ENCODE measurements at regions not wholly inside any gene's neighbourhood (a gene's known extent, or its start where the extent isn't known, plus 50 kb on each side); places are given as distances from the start of the nearest gene placed in this dataset.

- Histone ChIP-seq H3K4me3 (ENCODE audit: insufficient read depth, low read depth, low read length) (peak overlapping the region; percentile 45), H3K36me3 (replicated peaks; ENCODE audit: control insufficient read depth, insufficient read depth, low read length) (no peaks in the 10 kb centered on the region), H3K27me3 (ENCODE audit: control insufficient read depth, insufficient read depth, low read length) (no peaks in the 10 kb centered on the region)
- peak; percentile 97 for DNase-seq
These were observed 94.7 kb upstream of the ZMIZ1 start for GRCh38 chr10:78973901-78974616.

- no peaks in the 10 kb centered on the region for H3K36me3 ChIP-seq (replicated peaks; ENCODE audit: control insufficient read depth, insufficient read depth, low read length)
- no peaks in the 10 kb centered on the region for H3K27me3 ChIP-seq (ENCODE audit: control insufficient read depth, insufficient read depth, low read length)
- peak; percentile 86 for DNase-seq
- peak overlapping the region; percentile 45 for H3K4me3 ChIP-seq (ENCODE audit: insufficient read depth, low read depth, low read length)
These were observed 94.0 kb upstream of the ZMIZ1 start for GRCh38 chr10:78974617-78975317.

GRCh38 chr10:78975926-78976325 lies 92.8 kb upstream of the ZMIZ1 start:
- no peak for DNase-seq
- no peak overlapping the region for H3K4me3 ChIP-seq (ENCODE audit: insufficient read depth, low read depth, low read length)
- H3K27me3 ChIP-seq (ENCODE audit: control insufficient read depth, insufficient read depth, low read length): no peaks in the 10 kb centered on the region; the same call in 1 of the 2 replicates
- H3K36me3 ChIP-seq (replicated peaks; ENCODE audit: control insufficient read depth, insufficient read depth, low read length): no peaks in the 10 kb centered on the region

- DNase-seq: no peak
- H3K36me3 ChIP-seq (replicated peaks; ENCODE audit: control insufficient read depth, insufficient read depth, low read length): no peaks in the 10 kb centered on the region
- no peak overlapping the region for H3K4me3 ChIP-seq (ENCODE audit: insufficient read depth, low read depth, low read length)
- no peaks in the 10 kb centered on the region; the same call in 1 of the 2 replicates for H3K27me3 ChIP-seq (ENCODE audit: control insufficient read depth, insufficient read depth, low read length)
These were observed 91.7 kb upstream of the ZMIZ1 start for GRCh38 chr10:78976825-78977755.

GRCh38 chr10:78979938-78980337 lies 88.8 kb upstream of the ZMIZ1 start:
- no peak for DNase-seq
- Histone ChIP-seq H3K36me3 (replicated peaks; ENCODE audit: control insufficient read depth, insufficient read depth, low read length) (no peaks in the 10 kb centered on the region), H3K4me3 (ENCODE audit: insufficient read depth, low read depth, low read length) (no peak overlapping the region), H3K27me3 (ENCODE audit: control insufficient read depth, insufficient read depth, low read length) (no peaks in the 10 kb centered on the region; the same call in 1 of the 2 replicates)

- no peaks in the 10 kb centered on the region for H3K36me3 ChIP-seq (replicated peaks; ENCODE audit: control insufficient read depth, insufficient read depth, low read length)
- H3K4me3 ChIP-seq (ENCODE audit: insufficient read depth, low read depth, low read length): no peak overlapping the region
- DNase-seq: no peak
- no peaks in the 10 kb centered on the region; the same call in 1 of the 2 replicates for H3K27me3 ChIP-seq (ENCODE audit: control insufficient read depth, insufficient read depth, low read length)
These were observed 88.4 kb upstream of the ZMIZ1 start for GRCh38 chr10:78980354-78980753.

GRCh38 chr10:78980815-78981214 lies 88.0 kb upstream of the ZMIZ1 start:
- Histone ChIP-seq H3K36me3 (replicated peaks; ENCODE audit: control insufficient read depth, insufficient read depth, low read length) (no peaks in the 10 kb centered on the region), H3K4me3 (ENCODE audit: insufficient read depth, low read depth, low read length) (no peak overlapping the region), H3K27me3 (ENCODE audit: control insufficient read depth, insufficient read depth, low read length) (no peaks in the 10 kb centered on the region; the same call in 1 of the 2 replicates)
- DNase-seq: no peak

GRCh38 chr10:78981257-78981969 lies 87.4 kb upstream of the ZMIZ1 start:
- no peaks in the 10 kb centered on the region; the same call in 1 of the 2 replicates for H3K27me3 ChIP-seq (ENCODE audit: control insufficient read depth, insufficient read depth, low read length)
- H3K4me3 ChIP-seq (ENCODE audit: insufficient read depth, low read depth, low read length): no peak overlapping the region
- H3K36me3 ChIP-seq (replicated peaks; ENCODE audit: control insufficient read depth, insufficient read depth, low read length): no peaks in the 10 kb centered on the region
- no peak for DNase-seq

- H3K4me3 ChIP-seq (ENCODE audit: insufficient read depth, low read depth, low read length): no peak overlapping the region
- H3K36me3 ChIP-seq (replicated peaks; ENCODE audit: control insufficient read depth, insufficient read depth, low read length): no peaks in the 10 kb centered on the region
- DNase-seq: peak; percentile 66
- no peaks in the 10 kb centered on the region; the same call in 1 of the 2 replicates for H3K27me3 ChIP-seq (ENCODE audit: control insufficient read depth, insufficient read depth, low read length)
These were observed 86.8 kb upstream of the ZMIZ1 start for GRCh38 chr10:78981970-78982281.

- no peaks in the 10 kb centered on the region; the same call in 1 of the 2 replicates for H3K27me3 ChIP-seq (ENCODE audit: control insufficient read depth, insufficient read depth, low read length)
- no peak for DNase-seq
These were observed 86.0 kb upstream of the ZMIZ1 start for GRCh38 chr10:78982726-78983125.

GRCh38 chr10:78983608-78984007 lies 85.2 kb upstream of the ZMIZ1 start:
- H3K36me3 ChIP-seq (replicated peaks; ENCODE audit: control insufficient read depth, insufficient read depth, low read length): no peaks in the 10 kb centered on the region
- no peak for DNase-seq
- H3K4me3 ChIP-seq (ENCODE audit: insufficient read depth, low read depth, low read length): no peak overlapping the region

More at GRCh38 chr10:78982726-78983125, 86.0 kb upstream of the ZMIZ1 start:
- no peaks in the 10 kb centered on the region for H3K36me3 ChIP-seq (replicated peaks; ENCODE audit: control insufficient read depth, insufficient read depth, low read length)
- H3K4me3 ChIP-seq (ENCODE audit: insufficient read depth, low read depth, low read length): no peak overlapping the region

GRCh38 chr10:78985973-78986818 lies 82.6 kb upstream of the ZMIZ1 start:
- Histone ChIP-seq H3K4me3 (ENCODE audit: insufficient read depth, low read depth, low read length) (no peak overlapping the region), H3K27me3 (ENCODE audit: control insufficient read depth, insufficient read depth, low read length) (no peaks in the 10 kb centered on the region), H3K36me3 (replicated peaks; ENCODE audit: control insufficient read depth, insufficient read depth, low read length) (no peaks in the 10 kb centered on the region)
- no peak for DNase-seq

More at GRCh38 chr10:78983608-78984007, 85.2 kb upstream of the ZMIZ1 start:
- no peaks in the 10 kb centered on the region; the same call in 1 of the 2 replicates for H3K27me3 ChIP-seq (ENCODE audit: control insufficient read depth, insufficient read depth, low read length)

GRCh38 chr10:78991187-78991586 lies 77.6 kb upstream of the ZMIZ1 start:
- Histone ChIP-seq H3K36me3 (replicated peaks; ENCODE audit: control insufficient read depth, insufficient read depth, low read length) (no peaks in the 10 kb centered on the region), H3K27me3 (ENCODE audit: control insufficient read depth, insufficient read depth, low read length) (no peaks in the 10 kb centered on the region), H3K4me3 (ENCODE audit: insufficient read depth, low read depth, low read length) (no peak overlapping the region)
- DNase-seq: no peak

Data from H7 (cell line).